GM11168 (cell line): ENCODE measurements at regions not wholly inside any gene's neighbourhood (a gene's known extent, or its start where the extent isn't known, plus 50 kb on each side); places are given as distances from the start of the nearest gene placed in this dataset.

ENCODE experiments used
- in situ Hi-C: fragments of 300-500 bp; cut with MboI; formaldehyde crosslinking; loops from one replicate; pipeline ENCODE4 v1.12.0; 2022; ENCODE audit warnings: low sequenced_read_pairs; ENCODE audit not compliant: unreplicated experiment

GRCh38 chr1:166221316-166221715 is 54.5 kb upstream of the FAM78B start:
- in situ Hi-C loops = no loop called here

GRCh38 chr1:166233750-166234366 is 67.1 kb upstream of the FAM78B start:
- in situ Hi-C loops = no loop called here

- in situ Hi-C loops = no loop called here
These were observed 68.9 kb upstream of the FAM78B start for GRCh38 chr1:166235728-166236127.

GRCh38 chr1:166237675-166238074 is 70.9 kb upstream of the FAM78B start:
- in situ Hi-C loops = no loop called here

GRCh38 chr1:166253076-166253779 is 86.4 kb upstream of the FAM78B start:
- in situ Hi-C loops = no loop called here

- in situ Hi-C loops = no loop called here
These were observed 91.2 kb upstream of the FAM78B start for GRCh38 chr1:166258017-166258416.

- in situ Hi-C loops = no loop called here
These were observed 94.7 kb upstream of the FAM78B start for GRCh38 chr1:166261511-166261910.

GRCh38 chr1:166270476-166271150 is 103.8 kb upstream of the FAM78B start:
- in situ Hi-C loops = no loop called here

- in situ Hi-C loops = no loop called here
These were observed 104.3 kb upstream of the FAM78B start for GRCh38 chr1:166271151-166271538.

GRCh38 chr1:166272155-166272554 is 105.4 kb upstream of the FAM78B start:
- in situ Hi-C loops = no loop called here

- in situ Hi-C loops = no loop called here
These were observed 106.0 kb upstream of the FAM78B start for GRCh38 chr1:166272851-166273250.

GRCh38 chr1:166273618-166274017 is 106.8 kb upstream of the FAM78B start:
- in situ Hi-C loops = no loop called here

- in situ Hi-C loops = no loop called here
These were observed 115.8 kb upstream of the FAM78B start for GRCh38 chr1:166282391-166283137.

- in situ Hi-C loops = no loop called here
These were observed 116.4 kb upstream of the FAM78B start for GRCh38 chr1:166283190-166283589.

- in situ Hi-C loops = no loop called here
These were observed 116.8 kb upstream of the FAM78B start for GRCh38 chr1:166283600-166283999.

- in situ Hi-C loops = no loop called here
These were observed 122.7 kb upstream of the FAM78B start for GRCh38 chr1:166289309-166290050.

- in situ Hi-C loops = no loop called here
These were observed 128.9 kb upstream of the FAM78B start for GRCh38 chr1:166295656-166296055.

GRCh38 chr1:166297993-166298392 is 131.2 kb upstream of the FAM78B start:
- in situ Hi-C loops = no loop called here

GRCh38 chr1:166300767-166301166 is 134.0 kb upstream of the FAM78B start:
- in situ Hi-C loops = no loop called here
